HL-60 (cell line): ENCODE measurements at regions not wholly inside any gene's neighbourhood (a gene's known extent, or its start where the extent isn't known, plus 50 kb on each side); places are given as distances from the start of the nearest gene placed in this dataset.

Experiments used
- SPI1 ChIP-seq: IDR thresholded peaks from 2 replicates; pipeline ENCODE4 v1.6.1; 2012; ENCODE audit warnings: low read depth, mild to moderate bottlenecking, borderline replicate concordance
- TF ChIP-seq, protein P1 (sequence below): IDR thresholded peaks from one replicate; pipeline ENCODE4 v1.5.1; 2011; ENCODE audit warnings: low read length, control low read depth, inconsistent platforms; ENCODE audit not compliant: insufficient read depth

DNA sequence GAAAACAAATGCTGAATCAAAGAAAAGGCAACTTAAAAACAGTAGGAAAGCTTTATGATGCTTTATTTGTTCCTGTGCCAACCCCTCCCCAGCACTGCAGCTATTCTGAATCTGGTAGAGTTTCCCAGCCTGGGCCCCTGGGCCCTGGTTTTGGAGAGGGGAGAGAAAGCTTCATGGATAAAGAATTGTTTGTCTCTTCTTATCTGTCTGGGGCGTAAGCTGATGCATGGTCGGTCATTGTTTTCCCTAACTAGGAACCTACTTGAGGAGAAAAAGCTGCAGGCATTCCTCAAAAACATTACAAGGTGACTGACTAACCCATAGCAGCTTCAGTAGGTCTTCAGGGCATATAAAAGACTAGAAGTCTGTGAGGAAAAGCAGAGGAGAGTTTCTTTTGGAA lies 758.1 kb upstream of the EPHA7 start:
- TF ChIP-seq, protein P1, sequence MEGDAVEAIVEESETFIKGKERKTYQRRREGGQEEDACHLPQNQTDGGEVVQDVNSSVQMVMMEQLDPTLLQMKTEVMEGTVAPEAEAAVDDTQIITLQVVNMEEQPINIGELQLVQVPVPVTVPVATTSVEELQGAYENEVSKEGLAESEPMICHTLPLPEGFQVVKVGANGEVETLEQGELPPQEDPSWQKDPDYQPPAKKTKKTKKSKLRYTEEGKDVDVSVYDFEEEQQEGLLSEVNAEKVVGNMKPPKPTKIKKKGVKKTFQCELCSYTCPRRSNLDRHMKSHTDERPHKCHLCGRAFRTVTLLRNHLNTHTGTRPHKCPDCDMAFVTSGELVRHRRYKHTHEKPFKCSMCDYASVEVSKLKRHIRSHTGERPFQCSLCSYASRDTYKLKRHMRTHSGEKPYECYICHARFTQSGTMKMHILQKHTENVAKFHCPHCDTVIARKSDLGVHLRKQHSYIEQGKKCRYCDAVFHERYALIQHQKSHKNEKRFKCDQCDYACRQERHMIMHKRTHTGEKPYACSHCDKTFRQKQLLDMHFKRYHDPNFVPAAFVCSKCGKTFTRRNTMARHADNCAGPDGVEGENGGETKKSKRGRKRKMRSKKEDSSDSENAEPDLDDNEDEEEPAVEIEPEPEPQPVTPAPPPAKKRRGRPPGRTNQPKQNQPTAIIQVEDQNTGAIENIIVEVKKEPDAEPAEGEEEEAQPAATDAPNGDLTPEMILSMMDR: no peak
- no peak for TF ChIP-seq SPI1
